GM19351 (cell line): ENCODE measurements at regions not wholly inside any gene's neighbourhood (a gene's known extent, or its start where the extent isn't known, plus 50 kb on each side); places are given as distances from the start of the nearest gene placed in this dataset.

Source experiments
- ATAC-seq: cut with Tn5 transposase; IDR thresholded peaks from one replicate; pipeline ENCODE4 v1.9.1; 2021; ENCODE audit warnings: mild to moderate bottlenecking, moderate library complexity; ENCODE audit not compliant: unreplicated experiment

DNA sequence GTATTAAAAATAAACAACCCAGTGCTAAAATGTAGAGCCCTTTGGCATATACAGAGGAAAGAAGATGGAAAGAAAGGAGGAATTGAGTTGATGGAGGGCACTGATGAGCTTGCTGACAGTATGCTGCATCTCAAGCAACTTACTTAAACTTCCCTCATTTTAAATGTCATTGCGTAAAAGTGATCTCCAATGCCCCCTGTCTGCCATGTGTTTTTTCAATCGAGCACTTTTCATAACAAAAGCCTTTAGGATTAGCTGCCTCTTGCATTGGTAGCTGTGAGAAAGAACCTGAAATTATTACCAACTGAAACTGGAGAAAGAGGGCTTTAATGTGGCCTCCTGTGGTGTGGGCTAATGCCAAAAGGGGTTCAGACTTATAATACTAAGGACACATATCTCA, 541.6 kb downstream of the SUCLA2 start:
- ATAC-seq = no peak

DNA sequence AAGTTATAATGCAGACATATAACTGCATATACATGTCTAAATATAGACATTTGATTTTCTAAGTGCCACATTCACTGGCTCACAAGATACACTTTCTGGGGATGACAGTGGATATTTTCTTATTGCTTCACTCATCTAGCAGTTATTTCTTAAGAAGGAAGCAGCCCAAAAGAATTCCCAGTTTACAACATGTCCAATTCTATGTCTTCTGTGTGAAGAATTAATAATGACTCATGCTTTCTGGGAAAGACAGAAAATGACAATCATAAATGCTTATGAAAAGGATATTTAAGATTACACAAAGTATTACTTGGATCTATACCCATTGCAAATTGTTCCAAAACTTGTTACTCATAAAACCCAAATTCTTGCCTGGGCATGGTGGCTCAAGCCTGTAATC, 543.4 kb downstream of the SUCLA2 start:
- no peak for ATAC-seq

DNA sequence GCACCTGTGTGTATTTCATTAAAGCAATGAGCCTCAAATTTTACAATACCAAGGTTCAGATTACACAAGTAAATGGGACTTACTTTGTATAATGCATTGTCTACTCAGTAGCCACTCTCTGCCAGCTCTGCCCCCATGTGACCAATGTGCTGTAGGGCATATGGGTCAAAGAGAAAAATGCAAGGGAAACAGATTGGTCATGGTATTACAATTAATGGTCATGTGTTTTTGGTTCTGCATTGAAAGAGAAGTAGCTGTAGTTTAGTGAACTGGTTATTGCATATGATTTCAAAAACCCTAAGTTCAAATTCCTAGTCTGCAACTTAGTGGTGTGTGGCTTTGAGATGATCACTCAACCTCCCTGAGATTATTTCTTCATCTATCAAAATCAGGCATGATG, 545.4 kb downstream of the SUCLA2 start:
- no peak for ATAC-seq

GRCh38 chr13:47454986-47455385, 546.1 kb downstream of the SUCLA2 start:
- ATAC-seq = no peak

GRCh38 chr13:47437406-47437805, 540.6 kb upstream of the HTR2A start:
- ATAC-seq = no peak

DNA sequence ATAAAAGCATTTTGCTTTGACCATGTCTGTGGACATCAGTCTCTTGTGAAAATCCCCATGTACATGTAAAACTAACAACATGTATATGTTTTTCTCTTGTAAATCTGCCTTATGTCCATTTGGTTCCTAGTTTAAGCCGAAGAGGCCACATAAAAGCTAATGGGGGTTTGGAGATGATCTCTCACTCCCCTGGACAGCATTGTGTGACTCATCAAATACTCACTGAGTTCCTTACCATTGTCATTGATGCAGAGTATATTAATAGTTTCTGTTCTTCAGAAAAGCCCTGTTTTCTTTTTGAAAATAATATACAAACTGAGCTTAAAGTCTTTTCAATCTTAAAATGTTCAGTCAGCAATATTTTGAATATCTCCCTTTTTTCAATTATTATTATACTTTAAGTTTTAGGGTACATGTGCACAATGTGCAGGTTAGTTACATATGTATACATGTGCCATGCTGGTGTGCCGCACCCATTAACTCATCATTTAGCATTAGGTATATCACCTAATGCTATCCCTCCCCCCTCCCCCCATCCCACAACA, 536.7 kb upstream of the HTR2A start:
- no peak for ATAC-seq

GRCh38 chr13:47426126-47426849, 529.4 kb upstream of the HTR2A start:
- ATAC-seq = no peak

GRCh38 chr13:47421525-47421924, 524.7 kb upstream of the HTR2A start:
- ATAC-seq = no peak

DNA sequence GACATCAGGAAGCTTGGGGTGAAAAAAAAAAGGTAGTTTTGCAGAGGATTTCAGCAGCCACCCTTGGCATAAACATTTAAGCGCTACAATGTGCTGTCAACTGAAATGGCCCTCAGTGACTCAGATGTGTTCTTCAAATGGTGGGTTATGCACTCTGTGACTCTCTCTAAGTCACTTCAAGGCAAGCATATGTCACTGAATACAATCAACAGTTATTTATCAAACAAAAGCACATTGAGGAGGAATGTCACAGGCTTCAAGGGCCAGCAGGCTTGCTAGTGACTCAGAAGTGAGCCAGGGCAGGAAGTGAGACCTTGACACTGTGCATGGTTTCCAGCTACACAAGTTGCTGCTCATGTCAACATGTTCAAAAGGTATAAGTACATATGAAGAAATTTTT, 523.7 kb upstream of the HTR2A start:
- ATAC-seq = no peak

DNA sequence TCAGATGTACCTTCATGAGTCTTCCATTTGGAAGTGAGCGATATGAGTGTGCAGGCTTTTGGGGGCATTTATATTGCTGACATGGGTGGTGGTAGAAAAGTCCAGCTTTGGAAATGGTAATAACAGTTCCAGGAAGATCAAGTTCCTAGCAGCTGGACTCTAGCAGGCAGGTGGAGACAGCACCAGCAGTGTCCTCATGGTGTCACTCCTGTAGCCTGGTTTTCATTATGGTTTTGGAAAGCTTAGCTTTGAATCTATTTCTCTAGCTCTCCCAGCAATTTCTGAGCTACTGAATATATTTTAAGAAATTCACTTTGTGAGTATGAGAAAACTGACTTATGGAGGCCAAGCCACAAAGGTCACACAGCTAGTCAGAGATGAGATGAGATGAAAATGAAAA, 523.2 kb upstream of the HTR2A start:
- ATAC-seq = no peak

DNA sequence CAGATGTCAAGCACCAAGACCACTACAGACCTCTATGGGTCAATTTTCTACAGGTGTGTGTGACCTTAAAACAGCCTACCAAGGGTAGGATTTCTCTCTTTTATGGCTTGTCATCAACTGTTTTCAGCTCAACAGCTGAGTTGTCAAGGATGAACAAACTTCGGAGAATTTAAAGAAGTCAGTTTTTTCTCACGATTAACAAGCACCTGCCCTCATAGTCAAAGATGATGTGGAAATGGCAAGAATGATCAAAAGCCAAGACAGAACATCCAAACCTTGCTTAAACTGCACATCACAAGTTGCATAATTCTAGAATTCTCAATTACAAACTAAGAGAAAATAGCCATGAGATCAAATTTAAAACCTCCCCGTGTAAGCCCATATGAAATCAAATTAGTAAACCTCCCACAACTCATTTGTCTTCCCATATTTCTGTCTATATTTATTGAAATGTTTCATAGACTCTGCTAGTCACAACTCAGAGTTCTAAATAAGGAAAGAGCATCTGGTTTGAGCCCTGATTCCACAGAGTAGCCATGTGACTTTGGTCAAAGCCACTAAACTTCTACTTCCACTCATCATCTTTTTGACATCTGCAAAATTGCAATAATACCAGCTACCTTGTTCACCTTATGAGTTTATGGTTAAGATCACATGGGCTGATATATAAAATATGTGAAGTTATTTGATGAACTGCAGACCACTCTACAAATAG, 521.5 kb upstream of the HTR2A start:
- no peak for ATAC-seq

- ATAC-seq = no peak
Measured at GRCh38 chr13:47417485-47417884, 520.6 kb upstream of the HTR2A start.

- ATAC-seq = no peak
Measured at GRCh38 chr13:47415048-47415447, 518.2 kb upstream of the HTR2A start.

GRCh38 chr13:47413526-47413925, 516.7 kb upstream of the HTR2A start:
- ATAC-seq = no peak

DNA sequence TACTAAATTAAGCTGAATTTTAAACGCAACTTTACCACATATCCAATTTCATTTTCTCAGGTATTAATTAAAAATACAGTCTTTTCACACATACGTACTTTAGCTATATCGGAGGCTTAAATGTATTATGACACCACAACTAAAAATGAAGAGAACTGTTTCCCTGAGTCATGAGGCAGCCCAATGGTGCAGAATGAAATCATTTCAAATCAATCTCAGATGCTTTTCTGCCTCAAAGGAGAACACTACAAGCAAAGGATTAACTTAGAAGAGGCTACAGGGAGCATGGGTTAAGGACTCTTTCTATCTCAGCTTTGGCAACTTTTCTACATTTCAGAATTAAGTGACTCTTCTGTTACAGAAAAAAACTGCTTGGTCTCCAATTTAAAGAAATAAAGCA, 516.3 kb upstream of the HTR2A start:
- ATAC-seq = no peak

GRCh38 chr13:47409778-47410177, 512.9 kb upstream of the HTR2A start:
- ATAC-seq = no peak

DNA sequence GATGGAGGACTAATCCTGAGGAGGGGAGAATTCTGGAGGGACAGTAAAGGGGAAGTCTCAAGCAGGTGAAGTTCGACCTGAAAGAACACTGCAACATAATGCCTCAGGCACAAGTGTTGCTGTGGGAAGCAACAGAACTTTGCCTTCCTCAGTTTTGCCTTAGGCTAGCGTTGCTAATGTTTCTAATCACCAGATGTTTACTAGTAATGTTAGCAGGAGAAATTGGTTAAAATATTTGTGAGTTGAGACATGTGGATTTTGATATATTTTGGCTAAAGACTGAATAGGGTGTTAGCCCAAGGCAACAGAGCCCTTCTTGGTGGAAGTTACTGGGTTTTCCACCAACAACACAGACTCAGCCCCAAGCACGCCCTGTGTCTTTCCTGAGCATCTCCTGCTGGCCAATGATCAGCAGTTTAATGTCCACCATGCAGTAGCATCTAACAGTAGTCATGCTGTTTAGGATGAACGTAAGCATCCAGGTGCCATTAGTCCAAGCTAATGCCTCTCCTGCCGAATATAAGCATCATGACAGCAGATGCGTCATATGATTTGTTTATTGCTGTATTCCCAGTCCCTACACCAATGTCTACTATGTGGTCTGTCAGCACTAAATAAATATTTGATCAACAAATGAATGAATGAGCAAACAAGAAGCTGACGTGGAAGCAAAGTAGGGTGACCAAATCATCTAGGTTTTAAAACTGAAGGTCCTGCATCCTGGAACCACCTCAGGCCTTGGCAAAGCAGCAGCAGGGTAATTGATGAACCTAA, 511.9 kb upstream of the HTR2A start:
- no peak for ATAC-seq

DNA sequence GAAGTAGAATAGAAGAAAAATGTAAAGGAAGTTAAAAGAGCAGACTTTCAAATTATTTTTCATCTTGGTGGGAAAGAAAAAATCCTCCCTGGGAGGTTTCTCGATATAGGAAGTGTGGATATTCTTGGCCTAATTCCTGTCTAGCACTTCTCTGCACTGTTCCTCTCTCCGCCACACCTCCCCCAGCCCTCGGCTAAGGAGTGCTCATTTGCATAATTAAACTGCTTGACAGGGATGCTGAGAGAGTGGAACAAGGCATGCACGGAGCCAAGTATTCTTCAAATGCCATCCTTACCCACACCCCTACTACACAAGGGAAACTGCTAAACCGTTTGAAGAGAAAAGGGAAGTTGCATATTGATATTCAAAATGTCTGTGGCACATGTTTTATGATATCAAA, 511.0 kb upstream of the HTR2A start:
- ATAC-seq = no peak

DNA sequence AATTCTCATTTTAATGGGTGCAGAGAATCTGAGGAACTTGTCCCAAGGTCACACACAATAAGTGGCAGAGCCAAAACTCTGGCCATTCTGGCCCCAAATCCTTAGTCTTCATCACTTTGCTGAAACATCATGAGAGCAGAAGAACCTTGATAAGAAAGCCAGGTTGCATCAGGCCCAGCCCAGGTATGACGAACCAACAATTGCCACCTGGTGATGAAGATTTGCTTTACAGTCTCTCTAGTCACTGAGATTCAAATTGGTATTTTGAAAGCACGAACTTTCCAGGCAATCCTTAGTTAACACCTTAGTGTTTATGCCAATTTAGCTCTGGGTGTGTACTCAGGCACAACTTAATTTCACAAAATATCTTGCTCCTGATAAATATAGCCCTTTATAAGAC, 502.7 kb upstream of the HTR2A start:
- ATAC-seq = no peak

GRCh38 chr13:47397739-47398138, 500.9 kb upstream of the HTR2A start:
- ATAC-seq = no peak

GRCh38 chr13:47396915-47397314, 500.1 kb upstream of the HTR2A start:
- ATAC-seq = no peak

DNA sequence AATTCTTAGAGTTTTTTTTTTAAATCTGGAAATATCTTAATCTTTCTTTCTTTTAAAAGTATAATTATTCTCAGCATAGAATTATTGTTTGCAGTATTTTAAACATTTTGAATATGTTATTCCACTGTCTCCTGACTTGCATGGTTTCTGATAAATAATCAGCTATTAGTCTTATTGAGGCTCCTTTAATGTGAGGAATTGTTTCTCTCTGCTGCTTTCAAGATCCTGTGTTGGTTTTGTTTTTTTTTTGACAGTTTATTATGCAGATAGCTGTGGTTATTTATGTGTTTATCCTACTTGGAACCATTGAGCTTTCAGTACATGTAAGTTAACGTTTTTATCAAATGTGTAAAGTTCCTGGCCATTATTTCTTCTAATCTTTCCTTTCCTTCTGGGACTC, 477.9 kb upstream of the HTR2A start:
- ATAC-seq = no peak
